Fibroblast of gingiva (primary cell): ENCODE measurements at regions not wholly inside any gene's neighbourhood (a gene's known extent, or its start where the extent isn't known, plus 50 kb on each side); places are given as distances from the start of the nearest gene placed in this dataset.
"Not testable (repeated sequence)": the region's sequence is repeated elsewhere in the genome, so short reads cannot be mapped to it uniquely, and the experiment has no call there.

Source experiments
- DNase-seq: peaks from one replicate; pipeline ENCODE4 v3.0.0-alpha.2; 2011; ENCODE audit warnings: low read depth

- no peak for DNase-seq
Measured at GRCh38 chr6:126206504-126207246, 133.2 kb upstream of the CENPW start.

- peak; percentile 63 for DNase-seq
Measured at GRCh38 chr6:126210398-126211075, 129.4 kb upstream of the CENPW start.

- no peak for DNase-seq
Measured at GRCh38 chr6:126217497-126217896, 122.4 kb upstream of the CENPW start.

- DNase-seq, result not testable (repeated sequence)
Measured at GRCh38 chr6:126220901-126221300, 119.0 kb upstream of the CENPW start.

GRCh38 chr6:126227833-126228702, 111.8 kb upstream of the CENPW start:
- peak; percentile 6 for DNase-seq

- peak; percentile 62 for DNase-seq
Measured at GRCh38 chr6:126232671-126233070, 107.2 kb upstream of the CENPW start.

GRCh38 chr6:126233192-126233591, 106.7 kb upstream of the CENPW start:
- DNase-seq, result no peak

GRCh38 chr6:126235363-126235762, 104.6 kb upstream of the CENPW start:
- DNase-seq, result no peak

- no peak for DNase-seq
Measured at GRCh38 chr6:126245077-126245476, 94.8 kb upstream of the CENPW start.

GRCh38 chr6:126252154-126252553, 87.8 kb upstream of the CENPW start:
- DNase-seq, result no peak

- no peak for DNase-seq
Measured at GRCh38 chr6:126253431-126253830, 86.5 kb upstream of the CENPW start.

GRCh38 chr6:126258150-126258549, 81.8 kb upstream of the CENPW start:
- no peak for DNase-seq

GRCh38 chr6:126261792-126262421, 78.0 kb upstream of the CENPW start:
- DNase-seq, result no peak

GRCh38 chr6:126264265-126264664, 75.7 kb upstream of the CENPW start:
- DNase-seq, result no peak

GRCh38 chr6:126266664-126267063, 73.3 kb upstream of the CENPW start:
- DNase-seq, result no peak

- DNase-seq, result no peak
Measured at GRCh38 chr6:126267626-126268025, 72.3 kb upstream of the CENPW start.

GRCh38 chr6:126268092-126268491, 71.8 kb upstream of the CENPW start:
- no peak for DNase-seq

- no peak for DNase-seq
Measured at GRCh38 chr6:126280287-126280686, 59.6 kb upstream of the CENPW start.

GRCh38 chr6:126285871-126286365, 54.0 kb upstream of the CENPW start:
- no peak for DNase-seq
